Renal pelvis (tissue), 1 donor: ENCODE measurements at regions not wholly inside any gene's neighbourhood (a gene's known extent, or its start where the extent isn't known, plus 50 kb on each side); places are given as distances from the start of the nearest gene placed in this dataset.
"Not testable (repeated sequence)": the region's sequence is repeated elsewhere in the genome, so short reads cannot be mapped to it uniquely, and the experiment has no call there.

Experiments used
- DNase-seq: peaks from one replicate; pipeline ENCODE4 v3.0.0-alpha.2; 2013

GRCh38 chr4:189823591-189823990 lies 117.1 kb upstream of the FRG1 start:
- no peak for DNase-seq

DNA sequence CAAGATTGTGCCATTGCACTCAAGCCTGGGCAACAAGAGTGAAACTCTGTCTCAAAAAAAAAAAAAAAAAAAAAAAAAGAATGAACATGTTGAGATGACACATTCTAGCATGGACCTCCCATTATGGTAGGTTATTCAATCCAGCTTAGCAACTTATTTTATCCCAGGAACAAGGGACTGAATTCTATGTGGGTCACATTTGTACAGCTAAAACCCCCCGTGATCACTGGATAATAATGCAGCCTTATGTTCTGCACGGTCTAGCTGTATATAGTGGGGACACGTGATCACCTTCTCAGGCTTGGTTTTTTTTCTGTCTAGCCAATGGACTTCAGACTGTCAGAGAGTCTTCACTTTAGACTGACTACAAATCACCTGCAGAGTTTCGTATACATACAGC lies 115.2 kb upstream of the FRG1 start:
- no peak for DNase-seq

GRCh38 chr4:189826657-189827056 lies 114.0 kb upstream of the FRG1 start:
- no peak for DNase-seq

DNA sequence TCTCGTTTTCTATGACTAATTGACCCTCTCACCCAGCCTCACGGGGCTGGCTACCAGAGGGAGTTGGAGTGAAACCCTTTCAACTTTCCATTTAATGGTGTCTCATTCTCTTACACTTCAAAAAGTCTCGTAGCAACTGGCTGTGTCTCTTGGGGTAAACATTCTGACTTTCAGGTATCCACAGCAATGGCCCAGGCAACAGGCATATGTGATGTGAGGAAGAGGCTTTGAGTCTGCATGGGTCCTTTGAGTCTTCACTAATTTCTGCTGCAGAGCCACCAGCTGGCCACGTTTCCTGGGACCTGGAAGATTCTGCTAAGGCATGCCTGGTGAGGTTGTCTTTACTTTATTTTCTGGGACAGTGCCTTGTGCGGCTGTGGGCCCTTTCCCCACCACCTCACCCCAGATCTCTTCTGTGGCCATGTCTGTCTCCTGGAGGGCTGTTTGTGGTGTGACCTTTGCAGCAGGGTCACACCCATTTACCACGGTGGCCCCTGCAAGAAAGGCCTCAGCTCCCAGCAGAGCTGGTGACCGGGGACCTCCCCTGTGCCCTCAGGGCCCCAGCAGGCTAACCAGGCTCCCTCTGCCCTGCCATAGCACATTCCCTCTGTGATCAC lies 112.5 kb upstream of the FRG1 start:
- DNase-seq: no peak

- DNase-seq: no peak
Observed at GRCh38 chr4:189832528-189832927, 108.1 kb upstream of the FRG1 start.

- no peak for DNase-seq
Observed at GRCh38 chr4:189834616-189835015, 106.1 kb upstream of the FRG1 start.

DNA sequence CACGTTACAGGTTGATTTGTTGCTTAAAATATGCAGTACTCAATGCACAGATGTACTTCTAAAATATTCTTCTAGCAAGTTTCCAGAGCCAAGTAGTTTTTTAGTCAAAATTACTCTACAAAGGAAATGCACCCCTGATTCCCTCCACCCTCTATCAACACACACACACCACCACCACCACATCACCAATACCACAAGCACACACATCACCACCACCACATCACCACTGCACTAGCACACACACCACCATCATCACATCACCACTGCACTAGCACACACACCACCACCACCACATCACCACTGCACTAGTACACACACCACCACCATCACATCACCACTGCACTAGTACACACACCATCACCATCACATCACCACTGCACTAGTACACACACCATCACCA lies 105.2 kb upstream of the FRG1 start:
- no peak for DNase-seq

GRCh38 chr4:189837471-189837870 lies 103.2 kb upstream of the FRG1 start:
- peak; percentile 26 for DNase-seq

DNA sequence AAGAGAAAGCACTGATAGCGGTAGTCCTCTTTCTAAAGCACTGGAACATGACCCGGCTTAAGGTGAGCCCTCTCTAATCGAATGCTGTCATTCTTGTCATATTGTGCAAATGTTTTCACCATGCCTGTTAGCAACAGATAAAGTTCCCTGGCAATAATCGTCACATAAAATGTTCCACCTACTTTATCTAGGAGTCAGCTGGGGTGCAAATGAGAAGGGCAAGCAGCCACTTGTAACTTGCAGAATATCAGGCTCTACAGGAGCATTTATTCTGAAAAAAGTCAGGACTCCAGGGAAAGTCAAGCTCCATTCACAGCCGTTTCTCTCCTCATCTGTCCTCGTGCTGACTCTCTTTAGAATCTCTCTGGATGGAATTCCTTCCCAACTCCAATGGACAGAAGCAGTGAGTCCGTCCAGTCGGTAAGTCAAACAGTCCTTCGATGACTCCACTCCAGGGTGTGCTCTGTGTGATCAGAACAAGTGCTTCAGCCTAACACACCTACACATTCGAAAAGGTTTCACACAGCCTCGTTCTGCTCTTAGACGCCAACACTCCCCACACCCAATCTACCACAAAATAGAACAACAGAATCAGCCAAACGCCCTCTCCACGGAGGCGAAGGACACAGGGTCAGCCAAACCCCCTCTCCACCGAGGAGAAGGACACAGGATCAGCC lies 101.7 kb upstream of the FRG1 start:
- no peak for DNase-seq

DNA sequence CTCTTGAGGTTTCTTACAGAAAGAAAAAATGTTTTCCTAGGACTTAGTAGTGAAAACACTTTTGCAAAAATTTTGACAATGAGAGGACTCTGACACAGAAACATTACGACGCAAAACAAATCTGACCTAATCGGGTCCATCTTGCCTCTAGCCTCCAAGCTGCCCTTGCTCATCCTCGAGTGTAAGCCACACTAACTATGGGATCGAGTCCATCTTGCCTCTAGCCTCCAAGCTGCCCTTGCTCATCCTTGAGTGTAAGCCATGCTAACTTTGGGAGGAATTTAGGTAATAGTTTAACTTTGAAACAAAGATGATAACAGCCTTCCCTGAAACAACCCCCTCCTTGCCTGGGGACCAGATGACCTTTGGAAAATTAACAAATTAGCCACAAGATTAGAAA lies 100.3 kb upstream of the FRG1 start:
- no peak for DNase-seq

DNA sequence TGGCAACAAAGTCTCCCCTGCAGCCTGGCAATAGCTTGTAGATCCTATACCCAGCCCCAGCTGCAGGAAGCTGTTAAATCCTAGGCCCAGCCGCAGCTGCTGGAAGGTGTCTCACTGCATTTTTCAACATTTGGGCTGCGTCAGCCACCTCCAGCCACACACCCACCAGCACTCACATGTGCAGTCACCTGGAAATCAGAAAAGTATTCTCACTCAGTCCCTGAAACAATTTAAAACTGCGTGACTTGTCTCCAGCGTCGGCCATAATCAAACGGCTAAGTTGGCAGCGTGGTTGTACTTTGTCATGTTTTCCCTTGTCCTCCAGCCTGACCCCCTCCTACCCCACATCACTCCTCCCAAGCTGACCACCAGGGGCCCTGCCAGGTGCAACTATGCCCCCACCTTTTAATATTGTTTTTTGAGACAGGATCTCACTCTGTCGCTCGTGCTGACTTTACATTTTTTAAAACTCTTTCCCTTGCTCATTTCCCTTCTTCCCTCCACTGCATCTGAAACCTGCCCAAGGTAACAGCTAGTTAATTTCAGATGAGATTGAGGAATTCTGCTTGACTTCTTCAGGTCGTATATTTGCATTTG lies 97.2 kb upstream of the FRG1 start:
- DNase-seq: peak; percentile 37

- DNase-seq: no peak
Observed at GRCh38 chr4:189845145-189845846, 95.4 kb upstream of the FRG1 start.

GRCh38 chr4:189846094-189846493 lies 94.6 kb upstream of the FRG1 start:
- not testable (repeated sequence) for DNase-seq

DNA sequence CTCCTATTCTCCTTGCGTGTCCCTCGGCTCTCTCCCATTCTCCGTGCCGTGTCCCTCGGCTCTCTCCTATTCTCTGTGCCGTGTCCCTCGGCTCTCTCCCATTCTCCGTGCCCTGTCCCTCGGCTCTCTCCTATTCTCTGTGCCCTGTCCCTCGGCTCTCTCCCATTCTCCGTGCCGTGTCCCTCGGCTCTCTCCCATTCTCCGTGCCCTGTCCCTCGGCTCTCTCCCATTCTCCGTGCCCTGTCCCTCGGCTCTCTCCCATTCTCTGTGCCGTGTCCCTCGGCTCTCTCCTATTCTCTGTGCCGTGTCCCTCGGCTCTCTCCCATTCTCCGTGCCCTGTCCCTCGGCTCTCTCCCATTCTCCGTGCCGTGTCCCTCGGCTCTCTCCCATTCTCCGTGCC lies 94.1 kb upstream of the FRG1 start:
- not testable (repeated sequence) for DNase-seq

DNA sequence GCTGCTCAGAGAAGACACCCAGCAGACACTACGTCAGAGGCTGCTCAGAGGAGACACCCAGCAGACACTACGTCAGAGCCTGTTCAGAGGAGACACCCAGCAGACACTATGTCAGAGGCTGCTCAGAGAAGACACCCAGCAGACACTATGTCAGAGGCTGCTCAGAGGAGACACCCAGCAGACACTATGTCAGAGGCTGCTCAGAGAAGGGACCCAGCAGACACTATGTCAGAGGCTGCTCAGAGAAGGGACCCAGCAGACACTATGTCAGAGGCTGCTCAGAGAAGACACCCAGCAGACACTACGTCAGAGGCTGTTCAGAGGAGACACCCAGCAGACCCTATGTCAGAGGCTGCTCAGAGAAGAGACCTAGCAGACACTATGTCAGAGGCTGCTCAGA lies 92.0 kb upstream of the FRG1 start:
- DNase-seq: not testable (repeated sequence)

GRCh38 chr4:189850239-189850856 lies 90.3 kb upstream of the FRG1 start:
- DNase-seq: no peak

GRCh38 chr4:189858435-189858834 lies 82.2 kb upstream of the FRG1 start:
- peak; percentile 41 for DNase-seq

DNA sequence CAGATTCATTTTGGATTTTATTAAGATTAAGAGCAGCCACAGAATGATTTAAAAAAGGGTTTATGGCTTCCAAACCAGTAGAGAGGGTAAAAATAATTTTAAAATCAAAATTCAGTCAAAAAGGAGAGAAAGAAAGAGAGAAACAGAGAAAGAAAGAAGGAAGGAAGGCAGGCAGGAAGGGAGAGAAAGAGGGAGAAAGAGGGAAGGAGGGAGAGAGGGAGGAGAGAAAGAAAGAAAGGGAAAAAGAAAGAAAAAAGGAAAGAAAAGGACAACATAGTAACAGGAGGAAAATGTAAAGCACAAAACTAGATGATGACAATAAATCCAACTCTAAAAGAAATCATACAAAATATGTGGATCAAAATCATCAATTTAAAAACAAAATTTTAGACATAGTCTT lies 79.6 kb upstream of the FRG1 start:
- no peak for DNase-seq

DNA sequence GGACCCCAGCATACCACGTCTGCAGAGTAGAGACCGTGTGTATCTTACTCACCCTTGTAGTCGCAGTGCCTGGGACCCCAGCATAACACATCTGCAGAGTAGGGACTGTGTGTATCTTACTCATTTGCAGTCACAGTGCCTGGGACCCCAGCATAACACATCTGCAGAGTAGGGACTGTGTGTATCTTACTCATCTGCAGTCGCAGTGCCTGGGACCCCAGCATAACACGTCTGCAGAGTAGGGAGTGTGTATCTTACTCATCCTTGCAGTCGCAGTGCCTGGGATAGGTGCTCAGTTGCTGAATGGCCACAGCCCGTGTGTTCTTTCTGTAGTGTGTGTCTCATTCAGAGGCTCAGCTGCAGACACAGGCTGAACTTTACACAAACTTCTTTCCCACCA lies 71.4 kb upstream of the FRG1 start:
- no peak for DNase-seq

DNA sequence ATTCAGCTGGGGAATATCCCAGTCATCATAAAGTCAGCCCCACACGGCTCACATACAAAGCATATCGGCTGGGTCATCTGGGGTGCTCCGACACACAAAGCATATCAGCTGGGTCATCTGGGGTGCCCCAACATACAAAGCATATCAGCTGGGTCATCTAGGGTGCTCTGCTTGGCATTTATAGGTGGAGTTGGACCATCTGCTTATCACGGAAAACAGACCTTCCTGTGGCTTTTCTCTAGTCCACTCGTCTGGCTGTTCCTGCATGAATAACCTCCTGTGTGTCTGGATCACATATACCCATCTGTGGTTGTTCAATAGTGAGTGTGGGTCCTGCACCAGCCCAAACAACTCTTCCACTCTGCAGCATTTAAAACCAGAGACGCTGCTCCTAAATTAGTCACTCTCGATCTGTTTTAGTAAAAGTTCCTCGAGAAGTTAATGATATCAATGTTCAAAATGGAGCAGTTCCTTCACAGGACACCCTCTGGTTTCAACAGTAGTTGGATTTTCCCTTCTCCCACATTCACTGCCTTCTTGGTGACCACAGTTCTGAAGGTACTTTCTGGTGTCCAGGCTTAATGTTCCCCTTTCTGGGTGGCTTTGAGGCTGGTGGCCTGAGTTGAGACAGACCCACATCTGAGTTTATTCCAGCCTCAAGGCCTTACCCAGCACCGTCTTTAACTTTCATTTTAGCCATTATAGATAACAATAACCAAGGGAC lies 70.0 kb upstream of the FRG1 start:
- no peak for DNase-seq

- DNase-seq: no peak
Observed at GRCh38 chr4:189874591-189874990, 66.1 kb upstream of the FRG1 start.

DNA sequence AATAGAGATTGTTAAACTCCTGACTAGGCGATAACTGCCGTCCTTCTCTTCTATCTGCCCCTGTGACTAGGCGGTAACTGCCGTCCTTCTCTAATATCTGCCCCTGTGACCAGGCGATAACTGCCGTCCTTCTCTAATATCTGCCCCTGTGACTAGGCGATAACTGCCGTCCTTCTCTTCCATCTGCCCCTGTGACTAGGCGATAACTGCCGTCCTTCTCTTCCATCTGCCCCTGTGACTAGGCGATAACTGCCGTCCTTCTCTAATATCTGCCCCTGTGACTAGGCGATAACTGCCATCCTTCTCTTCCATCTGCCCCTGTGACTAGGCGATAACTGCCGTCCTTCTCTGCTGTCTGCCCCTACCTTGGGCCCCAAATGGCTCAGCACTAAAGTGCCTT lies 59.5 kb upstream of the FRG1 start:
- DNase-seq: not testable (repeated sequence)
